Mesenteric fat pad (tissue), 1 donor: ENCODE measurements at regions not wholly inside any gene's neighbourhood (a gene's known extent, or its start where the extent isn't known, plus 50 kb on each side); places are given as distances from the start of the nearest gene placed in this dataset.
A peak's percentile ranks its signal among the peaks of the same experiment; 100 is the strongest.
"Not testable (repeated sequence)": the region's sequence is repeated elsewhere in the genome, so short reads cannot be mapped to it uniquely, and the experiment has no call there.

Experiments
- DNase-seq: peaks from one replicate; pipeline ENCODE4 v3.0.0-alpha.2; 2020; ENCODE audit warnings: low spot score
- donor health status: DM: yes; HTN: yes; CAD: no.

- no peak for DNase-seq
Measured at GRCh38 chr7:19537942-19538401, 170.9 kb downstream of the POLR1F start.

GRCh38 chr7:19533266-19533665 is 175.6 kb downstream of the POLR1F start:
- no peak for DNase-seq

DNA sequence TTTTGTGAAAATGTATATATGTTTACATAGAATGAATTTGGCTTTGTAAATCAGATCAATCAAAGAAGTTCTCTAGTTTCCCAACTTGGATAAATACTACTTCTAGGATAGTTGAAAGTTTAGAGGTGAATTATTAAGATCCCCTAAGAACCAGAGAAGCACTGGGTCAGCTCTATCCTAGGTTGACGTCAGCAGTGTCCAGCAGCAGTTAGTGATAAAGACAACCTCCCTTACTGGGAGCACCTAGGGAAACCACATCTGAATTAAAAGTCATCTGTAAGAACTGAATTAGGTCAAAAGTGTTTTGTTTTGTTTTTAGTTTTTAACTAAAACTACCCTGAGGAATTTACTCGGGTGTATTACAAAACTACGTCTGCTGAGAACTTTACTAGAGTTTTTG is 178.0 kb downstream of the POLR1F start:
- DNase-seq: no peak

- DNase-seq: no peak
Measured at GRCh38 chr7:19530261-19530660, 178.6 kb downstream of the POLR1F start.

DNA sequence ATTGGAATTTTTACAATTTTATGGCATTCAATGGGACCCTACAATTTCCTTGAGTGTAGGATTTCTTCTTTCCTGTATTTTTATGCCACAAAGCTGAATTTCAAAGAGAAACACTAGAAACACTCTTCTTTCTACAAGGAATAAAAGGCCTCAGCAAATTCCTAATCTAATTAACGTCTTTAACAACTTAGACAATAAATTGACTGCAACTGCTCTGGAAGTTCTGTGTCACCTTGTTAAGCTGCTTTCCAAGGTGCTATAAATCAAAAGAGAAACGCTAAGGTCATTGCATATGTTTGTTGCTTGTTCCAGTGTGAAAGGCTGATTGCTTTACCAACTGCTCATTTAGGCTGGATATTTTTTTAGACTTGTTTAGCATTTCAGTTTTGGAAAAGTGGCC is 182.2 kb downstream of the POLR1F start:
- no peak for DNase-seq

DNA sequence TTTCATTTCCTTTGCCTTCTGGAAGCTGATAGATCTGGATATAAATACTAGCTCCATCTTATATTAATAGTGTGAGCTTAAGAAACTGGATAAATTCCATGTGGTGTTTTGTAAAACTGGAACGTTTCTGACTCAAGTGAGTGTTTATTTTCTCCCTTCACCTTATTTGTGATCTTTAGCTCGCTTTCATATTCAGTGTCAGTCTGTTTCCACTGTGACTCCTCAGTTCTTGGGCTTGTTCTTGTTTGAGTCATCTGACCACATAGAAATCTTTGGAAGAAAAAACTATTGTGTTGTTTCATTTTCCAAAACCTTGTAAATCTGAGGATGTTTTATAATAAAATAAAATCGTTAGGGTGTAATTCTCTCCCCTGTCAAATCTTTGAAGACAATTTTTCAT is 186.4 kb downstream of the POLR1F start:
- no peak for DNase-seq

DNA sequence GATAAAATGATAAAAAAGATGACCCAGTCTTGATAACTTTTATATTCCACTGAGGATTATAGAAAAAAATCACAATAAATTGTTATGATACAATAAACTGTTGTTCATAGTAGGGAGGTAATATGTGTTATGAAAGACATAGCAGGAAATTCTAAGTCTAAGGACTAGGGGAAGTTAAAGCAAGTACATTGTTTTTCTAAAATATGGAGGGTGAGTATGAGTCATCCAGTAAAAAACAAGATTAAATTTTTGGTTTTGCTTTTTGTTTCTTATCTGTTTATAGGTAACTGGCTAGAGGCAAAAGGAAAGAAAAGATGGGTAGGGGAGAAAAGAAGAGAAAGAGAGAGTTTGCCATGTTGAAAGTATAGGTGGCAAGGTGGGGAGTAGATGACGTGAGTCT is 188.4 kb downstream of the POLR1F start:
- no peak for DNase-seq

GRCh38 chr7:19519443-19520021 is 189.3 kb downstream of the POLR1F start:
- DNase-seq: no peak

GRCh38 chr7:19517546-19517945 is 191.3 kb downstream of the POLR1F start:
- not testable (repeated sequence) for DNase-seq

DNA sequence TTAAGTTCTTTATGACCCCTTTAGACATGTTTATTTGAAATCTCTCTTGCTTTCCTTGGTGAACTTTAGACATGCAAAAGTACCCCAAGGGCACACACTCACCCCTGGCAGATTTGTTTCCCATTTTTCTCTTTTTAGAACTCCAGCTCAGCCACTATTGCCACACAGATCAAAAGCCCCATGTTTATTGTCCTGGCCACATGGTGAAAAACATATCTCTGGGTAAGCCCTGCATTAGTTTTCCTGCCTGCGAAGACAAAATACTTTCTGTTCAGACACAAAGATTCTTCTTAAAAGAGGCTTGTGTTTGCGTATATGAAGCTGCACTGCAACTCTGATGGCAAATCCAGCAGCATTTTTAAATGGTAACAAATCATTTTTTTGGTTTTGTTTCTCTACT is 200.0 kb downstream of the POLR1F start:
- DNase-seq: no peak

GRCh38 chr7:19508124-19508523 is 200.7 kb downstream of the POLR1F start:
- no peak for DNase-seq

DNA sequence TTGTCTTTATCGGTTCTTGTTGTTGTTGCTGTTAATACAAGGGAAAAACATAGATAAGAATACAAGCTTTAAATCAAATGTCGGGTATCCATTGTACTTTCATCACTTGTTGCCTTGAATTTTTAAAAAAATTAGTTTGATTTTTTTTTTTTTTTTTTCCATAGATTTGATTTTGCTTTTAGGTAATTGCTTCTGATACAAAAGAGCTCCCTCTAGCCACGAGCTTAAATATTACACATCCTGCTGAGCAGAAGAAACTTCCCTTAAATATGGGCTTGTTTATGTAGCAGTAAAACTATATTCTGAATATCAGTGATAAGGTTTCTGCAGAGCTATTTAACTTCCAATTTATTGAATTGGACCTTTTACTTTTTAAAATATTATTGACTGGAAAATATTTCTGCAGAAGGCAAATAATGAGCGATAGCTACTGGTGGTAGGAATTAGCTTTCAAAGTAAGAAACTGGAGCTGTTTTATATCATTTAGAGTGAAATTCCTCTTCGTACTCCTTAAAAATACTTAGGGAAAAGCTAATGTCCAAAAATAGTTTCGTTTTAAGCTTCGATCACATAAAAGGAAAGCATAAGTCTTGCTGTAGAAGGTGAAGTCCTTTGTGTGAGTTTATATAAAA is 216.9 kb downstream of the POLR1F start:
- DNase-seq: no peak

GRCh38 chr7:19491371-19491770 is 217.5 kb downstream of the POLR1F start:
- no peak for DNase-seq

GRCh38 chr7:19489162-19489820 is 219.5 kb downstream of the POLR1F start:
- peak; percentile 81 for DNase-seq

DNA sequence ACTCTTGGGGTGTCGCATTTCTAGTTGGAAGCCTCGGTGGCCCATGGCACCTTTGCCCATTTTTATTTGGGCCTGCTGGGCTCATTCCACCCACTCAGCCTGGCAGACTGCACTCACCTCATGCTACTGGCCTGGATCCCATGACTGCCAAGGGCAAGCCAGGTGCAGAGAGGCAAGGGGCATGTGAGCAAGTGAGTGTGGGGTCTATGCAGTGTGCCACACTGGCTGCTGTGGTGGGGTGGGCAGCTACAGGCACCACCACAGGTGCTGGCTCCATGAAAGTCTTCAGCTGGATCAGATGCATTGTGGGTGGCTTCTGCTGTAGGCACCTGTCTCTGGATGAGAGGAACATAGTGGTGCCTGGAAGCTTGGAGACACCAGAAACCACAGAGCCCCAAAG is 220.8 kb downstream of the POLR1F start:
- no peak for DNase-seq

DNA sequence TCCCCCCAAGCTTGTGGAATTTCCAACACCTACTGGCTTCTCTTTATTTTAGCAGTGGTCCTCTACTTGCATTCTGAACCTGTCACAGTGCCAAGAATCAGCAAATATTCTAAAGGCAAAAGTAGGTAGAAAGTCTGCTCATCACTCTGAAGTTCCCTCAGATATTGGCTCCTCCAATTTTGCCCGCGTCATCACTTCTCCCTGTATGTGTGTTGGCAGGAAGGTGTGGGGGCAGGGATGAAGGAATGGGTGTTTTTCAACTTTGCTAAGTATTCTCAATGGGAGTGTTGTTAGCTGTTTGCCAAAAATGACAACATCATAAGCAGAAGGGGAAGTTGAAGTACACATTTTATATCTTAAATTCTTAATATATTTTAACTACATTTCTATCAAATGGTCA is 226.2 kb downstream of the POLR1F start:
- no peak for DNase-seq

- no peak for DNase-seq
Measured at GRCh38 chr7:19480383-19480782, 228.5 kb downstream of the POLR1F start.

GRCh38 chr7:19470031-19470430 is 238.8 kb downstream of the POLR1F start:
- DNase-seq: no peak

DNA sequence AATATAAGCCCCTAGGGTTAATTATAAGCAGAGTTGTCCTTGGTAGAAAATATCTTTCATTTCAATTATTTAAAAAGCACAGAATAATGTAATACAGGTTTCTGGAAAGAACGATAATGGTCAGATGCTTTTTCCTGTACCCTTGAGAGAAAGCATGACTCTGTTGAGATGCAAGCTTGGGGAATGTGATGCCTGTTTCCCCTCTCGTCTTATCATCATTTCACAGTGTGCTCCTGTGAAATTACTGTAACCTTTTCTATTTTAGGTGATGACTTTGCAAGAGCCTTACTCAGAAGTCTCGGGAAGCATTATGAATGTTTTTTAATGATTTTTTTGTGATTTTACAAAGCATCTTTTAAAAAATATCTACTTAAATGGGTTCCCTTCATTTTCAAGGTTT is 243.0 kb downstream of the POLR1F start:
- no peak for DNase-seq

DNA sequence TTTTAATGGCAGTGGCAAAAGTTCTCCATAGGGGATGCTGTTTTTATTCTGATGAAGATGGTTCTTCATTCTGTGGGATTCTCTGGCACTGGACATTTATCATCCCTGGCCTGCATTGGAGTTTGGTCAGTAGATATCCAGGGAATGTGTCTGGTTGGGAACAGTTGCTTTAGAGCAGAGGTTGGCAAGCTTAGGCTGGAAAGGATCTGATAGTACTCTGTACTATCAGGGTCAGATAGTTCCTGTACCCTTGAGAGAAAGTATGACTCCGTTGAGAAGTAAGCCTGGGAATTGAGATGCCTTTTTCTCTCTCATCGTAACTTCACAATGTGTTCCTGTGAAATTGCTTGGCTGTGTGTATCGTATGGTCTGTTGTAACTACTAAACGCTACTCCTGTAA is 244.1 kb downstream of the POLR1F start:
- DNase-seq: no peak

DNA sequence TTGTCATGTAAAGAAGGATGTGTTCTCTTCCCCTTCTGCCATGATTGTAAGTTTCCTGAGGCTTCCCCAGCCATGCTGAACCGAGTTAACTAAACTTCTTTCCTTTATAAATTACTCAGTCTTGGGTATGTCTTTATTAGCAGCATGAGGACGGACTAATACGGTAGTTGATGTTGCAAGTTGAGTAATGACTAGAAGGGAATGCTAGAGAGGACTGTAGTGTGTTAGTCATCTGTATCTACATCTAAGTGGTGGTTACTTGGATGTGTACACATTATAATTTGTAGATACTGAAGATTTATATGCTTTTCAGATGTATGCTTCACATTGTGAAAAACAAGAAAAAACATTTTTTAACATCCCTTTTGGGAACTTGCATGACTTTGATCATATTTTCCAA is 244.6 kb downstream of the POLR1F start:
- DNase-seq: no peak

- no peak for DNase-seq
Measured at GRCh38 chr7:19463581-19463980, 245.3 kb downstream of the POLR1F start.

- DNase-seq: no peak
Measured at GRCh38 chr7:19455623-19456022, 253.2 kb downstream of the POLR1F start.
